ENCODE measurements at regions not wholly inside any gene's neighbourhood (a gene's known extent, or its start where the extent isn't known, plus 50 kb on each side); places are given as distances from the start of the nearest gene placed in this dataset.
"Not testable (repeated sequence)": the region's sequence is repeated elsewhere in the genome, so short reads cannot be mapped to it uniquely, and the experiment has no call there.

DNA sequence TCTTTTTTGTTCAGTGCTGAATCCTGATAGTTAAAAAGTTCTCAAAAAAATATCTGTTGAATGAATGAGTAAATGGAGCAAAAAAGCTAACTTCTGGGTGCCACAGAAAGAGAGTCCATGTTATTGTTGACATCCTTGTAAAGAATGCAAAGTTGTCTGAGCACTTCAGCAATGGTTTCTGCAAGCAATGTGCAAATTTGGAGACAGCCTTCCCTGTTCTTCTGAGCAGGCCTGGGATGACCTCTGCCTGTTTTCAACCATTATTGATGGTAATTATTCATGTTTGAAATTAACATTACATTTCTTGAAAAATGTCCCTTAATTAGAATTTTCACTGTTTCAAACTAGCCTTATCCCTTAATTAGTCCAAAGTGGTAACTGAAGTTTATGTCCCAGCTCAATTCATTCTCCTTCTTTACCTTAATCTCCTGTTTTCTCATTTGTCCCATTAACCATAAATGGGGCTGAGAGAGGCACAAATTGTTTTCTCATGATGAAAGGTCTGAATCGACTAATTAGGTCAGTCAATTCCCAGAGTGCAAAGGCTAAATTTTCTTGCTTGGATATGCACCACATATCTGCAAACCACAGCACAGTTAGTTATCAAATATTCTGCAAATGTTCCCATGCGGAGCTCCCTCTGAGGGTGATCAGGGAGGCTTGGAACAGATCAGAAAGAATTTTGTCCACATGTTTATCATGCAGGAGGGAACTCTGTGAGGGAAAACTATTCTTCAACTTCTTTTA, 139.4 kb upstream of the KRR1 start:
- DNase-seq, result no peak

DNA sequence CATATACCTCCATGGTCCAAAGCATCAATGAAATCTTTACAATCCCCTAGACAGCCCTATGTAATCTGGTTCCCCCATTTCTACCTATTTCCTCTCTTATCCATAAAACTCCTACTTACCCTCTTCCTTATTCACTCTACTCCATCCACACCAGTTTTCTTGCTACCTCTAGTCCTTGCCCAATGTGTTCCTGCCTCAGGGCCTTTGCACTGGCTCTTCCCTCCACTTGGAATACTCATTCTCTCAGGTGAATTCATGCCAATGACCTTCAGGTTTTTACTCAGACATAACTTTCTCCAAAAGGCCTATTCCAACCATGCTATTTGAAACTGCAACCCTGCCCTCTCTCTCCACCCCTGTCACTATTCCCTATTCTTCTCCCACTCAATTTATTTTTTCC, 138.7 kb upstream of the KRR1 start:
- no peak for DNase-seq

DNA sequence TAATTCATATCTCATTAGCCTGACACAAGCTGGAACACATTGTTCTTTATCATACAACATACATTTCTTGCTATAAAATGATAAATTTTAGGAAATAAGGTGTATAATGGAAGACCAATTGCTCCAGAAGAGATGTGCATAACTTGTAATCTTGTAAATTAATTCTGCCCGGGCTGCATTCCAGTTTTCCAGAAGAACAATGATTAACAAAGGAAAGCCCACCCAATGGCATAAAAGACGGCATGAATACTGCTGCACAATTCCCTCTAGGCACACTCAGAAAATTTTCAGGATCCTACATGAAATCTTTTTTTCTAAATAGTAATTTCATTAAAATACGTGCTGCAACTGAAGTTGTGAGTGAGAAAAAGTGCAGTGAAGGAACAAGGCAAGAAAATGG, 137.4 kb upstream of the KRR1 start:
- no peak for DNase-seq

DNA sequence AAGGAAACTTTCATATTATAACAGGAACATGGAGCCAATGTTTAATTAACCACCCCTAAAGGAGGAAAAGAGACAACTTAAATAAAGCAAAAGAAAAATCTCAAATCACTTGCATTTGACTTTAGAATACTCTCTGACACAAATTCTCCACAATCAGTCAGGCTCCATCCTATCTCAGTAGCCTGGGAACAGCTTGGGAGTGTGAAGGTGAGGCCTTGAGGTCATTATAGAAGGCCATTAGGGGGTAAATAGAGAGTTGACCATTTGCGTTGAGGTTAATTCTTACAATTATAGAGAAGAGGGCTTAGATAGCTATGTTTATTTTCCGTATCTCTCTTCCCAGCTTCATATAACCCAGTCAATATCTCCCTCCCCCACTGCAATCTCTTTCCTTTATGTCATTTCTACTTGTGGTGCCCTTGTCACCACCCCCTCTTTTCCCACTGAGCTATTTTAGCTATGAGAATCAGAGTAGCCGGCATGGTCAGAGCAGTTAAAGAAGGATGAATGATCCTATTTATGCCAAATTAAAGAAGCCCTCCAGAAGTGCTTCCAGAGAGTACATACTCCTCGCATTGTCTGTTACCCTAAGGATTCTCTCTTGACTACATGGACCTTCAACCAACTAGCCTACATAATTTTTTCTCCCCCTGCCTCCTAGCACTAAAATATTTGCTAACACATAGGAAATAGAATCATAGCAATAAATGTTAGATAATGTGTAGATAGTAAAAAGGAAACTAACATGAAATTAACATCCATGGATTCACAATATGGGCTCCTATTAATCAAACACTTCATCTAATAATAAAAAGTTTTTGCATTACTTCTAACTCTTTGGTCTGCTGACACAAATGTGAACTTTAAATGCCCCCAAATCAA, 135.2 kb upstream of the KRR1 start:
- DNase-seq, result no peak

DNA sequence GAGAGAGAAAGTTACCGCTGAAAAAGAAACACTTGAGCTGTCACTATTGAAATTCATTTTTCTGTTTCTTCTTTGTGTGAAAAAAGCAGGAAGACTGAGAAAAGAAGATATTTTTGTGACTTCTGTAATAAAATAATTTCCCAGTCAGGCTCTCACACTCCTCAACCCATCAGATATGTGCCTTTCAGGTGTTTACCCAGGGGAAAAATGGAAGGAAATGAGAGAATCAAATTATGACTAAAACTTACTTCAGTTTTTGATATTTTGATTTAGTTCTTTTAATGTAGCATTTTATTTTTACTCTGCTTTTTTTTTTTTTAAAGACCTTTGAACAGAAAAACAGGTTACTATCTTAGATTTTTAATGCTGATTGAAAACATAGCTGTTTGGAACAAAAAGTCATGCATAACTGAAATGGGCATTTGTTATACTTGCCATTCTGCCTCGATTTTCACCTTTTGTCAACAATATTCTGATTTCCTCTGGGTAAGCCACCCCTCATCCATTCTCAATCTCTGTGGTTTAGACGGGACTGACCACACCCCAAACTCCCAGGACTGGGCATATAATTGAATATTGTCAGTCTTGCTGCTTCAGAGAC, 133.2 kb upstream of the KRR1 start:
- no peak for DNase-seq

DNA sequence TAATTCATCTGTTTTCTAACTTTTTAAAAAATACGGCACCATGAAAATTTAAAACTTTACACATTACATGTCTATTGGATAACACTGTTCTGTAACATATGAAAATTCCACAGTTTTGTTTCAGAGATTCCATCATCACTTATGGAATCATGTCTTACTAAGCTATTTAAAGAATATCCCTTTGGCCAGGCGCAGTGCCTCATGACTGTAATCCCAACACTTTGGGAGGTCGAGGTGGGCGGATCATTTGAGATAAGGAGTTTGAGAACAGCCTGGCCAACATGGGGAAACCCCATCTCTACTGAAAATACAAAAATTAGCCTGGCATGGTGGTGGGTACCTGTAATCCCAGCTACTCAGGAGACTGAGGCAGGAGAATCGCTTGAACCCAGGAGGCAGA, 131.7 kb upstream of the KRR1 start:
- not testable (repeated sequence) for DNase-seq

DNA sequence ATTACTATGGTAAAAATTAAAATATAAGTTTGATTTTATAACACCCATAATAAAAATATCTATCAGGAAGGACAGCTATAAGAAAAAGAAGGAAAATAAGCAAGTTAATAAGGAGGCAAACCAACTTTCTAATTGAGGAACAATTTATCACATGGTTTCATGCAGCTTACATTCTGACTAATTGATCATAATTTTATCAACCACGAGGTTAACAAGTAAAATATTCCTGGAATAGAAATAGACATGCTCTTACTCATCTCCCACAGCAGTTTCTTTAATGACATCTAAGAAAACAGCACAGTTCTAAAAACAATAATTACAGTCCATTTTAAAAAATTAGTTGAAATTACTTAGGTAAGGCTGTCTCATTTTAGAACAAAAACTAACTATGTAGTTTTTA, 130.8 kb upstream of the KRR1 start:
- DNase-seq, result no peak

DNA sequence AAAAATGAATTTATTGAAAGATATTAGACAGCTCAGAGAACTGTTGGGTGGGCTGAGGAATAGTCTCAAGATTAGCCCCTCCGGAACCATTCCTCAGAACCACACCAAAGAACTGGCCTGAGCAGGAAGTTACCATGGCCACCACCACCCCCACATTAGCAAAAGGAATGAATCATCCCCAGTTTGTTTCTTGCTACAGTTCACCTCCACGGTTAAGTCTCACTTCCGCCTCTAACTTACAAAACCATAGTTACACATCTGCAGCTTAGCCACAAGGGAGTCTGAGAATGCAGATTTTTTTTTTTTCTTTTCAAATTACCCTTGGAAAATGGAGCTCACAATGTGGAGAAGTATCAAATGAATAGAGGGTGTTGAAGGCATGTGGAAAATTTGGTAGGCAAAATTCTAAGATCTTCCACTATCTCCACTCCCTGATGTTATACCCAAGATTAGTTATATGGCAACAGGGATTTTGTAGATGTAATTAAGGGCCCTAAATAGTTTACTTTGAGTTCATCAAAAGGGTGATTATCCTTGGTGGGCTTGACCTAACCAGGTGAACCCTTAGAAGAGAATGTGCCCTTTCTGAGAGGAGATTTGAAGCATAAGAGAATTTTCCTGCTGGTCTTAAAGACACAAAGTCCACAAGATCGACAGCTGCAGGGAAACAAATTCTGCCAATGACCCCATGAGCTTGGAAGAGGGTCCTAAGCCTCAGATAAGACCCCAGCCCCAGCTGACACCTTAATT, 129.8 kb upstream of the KRR1 start:
- no peak for DNase-seq

DNA sequence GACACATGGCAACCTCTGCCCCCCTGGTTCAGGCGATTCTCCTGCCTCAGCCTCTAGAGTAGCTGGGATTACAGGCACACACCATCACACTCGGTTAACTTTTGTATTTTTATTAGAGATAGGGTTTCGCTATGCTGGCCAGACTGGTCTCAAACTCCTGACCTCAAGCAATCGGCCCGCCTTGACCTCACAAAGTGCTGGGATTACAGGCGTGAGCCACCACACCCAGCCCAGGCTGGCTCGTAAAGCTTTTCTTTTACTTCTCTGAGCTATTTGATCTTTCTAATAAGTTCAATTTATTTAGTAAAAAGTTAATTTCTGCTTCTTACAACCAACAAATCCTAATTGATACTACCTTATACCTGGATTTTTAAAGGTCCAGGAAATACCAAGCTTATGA, 127.4 kb upstream of the KRR1 start:
- DNase-seq, result no peak

DNA sequence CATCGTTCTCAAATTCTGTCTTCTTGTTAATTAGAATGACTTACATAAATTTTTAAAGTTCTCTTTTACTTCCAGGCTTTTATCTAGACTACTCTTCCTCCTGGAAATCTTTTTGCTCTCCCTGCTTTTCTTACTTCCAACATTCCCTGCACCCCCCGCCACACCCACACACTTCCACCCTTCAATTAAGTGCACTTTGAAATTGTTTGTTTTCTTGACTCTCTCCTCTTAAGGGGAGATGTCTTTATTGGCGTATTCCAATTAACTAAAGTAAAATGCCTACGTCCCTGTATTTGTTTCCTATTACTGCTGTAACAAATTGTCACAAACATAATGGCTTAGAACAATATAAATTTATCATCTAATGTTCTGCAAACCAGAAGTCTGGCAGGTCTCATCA, 125.2 kb upstream of the KRR1 start:
- DNase-seq, result no peak

DNA sequence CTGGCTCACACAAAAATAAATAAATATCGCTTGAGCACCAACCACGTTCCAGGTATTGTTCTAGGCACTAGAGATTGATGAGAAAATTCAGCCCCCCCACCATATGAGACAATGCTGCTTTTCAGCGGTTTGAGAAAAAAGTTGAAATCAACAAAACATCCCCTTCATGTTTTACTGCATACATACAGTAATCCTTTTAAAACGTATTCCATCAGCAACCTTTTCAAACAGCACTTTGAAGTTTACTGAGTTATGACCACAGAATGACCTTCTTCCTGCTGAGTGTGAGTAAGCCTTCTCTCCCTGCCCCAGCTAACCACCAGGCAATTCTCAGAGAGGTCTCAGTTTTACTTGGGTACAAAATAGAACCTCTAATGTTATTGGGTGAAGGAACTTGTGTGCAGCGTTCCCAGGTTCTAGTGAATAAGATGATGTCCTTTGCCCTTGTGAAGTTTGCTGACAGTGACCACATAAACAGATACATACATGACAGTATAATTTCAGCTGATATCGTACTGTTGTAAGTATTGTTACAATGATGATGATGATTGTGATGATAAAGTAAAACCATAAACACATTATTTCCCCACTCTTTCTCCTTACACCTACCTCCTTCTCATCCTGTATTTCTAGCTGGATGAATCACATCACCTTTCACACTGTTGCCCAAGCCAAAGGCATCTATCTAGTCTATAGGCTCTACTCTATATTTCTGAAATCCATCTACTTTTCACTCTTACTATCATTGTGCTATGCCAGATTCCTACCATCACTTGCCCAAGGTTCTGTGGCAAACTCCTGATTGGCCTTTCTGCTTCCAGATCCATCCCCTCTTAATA, 124.4 kb upstream of the KRR1 start:
- no peak for DNase-seq

DNA sequence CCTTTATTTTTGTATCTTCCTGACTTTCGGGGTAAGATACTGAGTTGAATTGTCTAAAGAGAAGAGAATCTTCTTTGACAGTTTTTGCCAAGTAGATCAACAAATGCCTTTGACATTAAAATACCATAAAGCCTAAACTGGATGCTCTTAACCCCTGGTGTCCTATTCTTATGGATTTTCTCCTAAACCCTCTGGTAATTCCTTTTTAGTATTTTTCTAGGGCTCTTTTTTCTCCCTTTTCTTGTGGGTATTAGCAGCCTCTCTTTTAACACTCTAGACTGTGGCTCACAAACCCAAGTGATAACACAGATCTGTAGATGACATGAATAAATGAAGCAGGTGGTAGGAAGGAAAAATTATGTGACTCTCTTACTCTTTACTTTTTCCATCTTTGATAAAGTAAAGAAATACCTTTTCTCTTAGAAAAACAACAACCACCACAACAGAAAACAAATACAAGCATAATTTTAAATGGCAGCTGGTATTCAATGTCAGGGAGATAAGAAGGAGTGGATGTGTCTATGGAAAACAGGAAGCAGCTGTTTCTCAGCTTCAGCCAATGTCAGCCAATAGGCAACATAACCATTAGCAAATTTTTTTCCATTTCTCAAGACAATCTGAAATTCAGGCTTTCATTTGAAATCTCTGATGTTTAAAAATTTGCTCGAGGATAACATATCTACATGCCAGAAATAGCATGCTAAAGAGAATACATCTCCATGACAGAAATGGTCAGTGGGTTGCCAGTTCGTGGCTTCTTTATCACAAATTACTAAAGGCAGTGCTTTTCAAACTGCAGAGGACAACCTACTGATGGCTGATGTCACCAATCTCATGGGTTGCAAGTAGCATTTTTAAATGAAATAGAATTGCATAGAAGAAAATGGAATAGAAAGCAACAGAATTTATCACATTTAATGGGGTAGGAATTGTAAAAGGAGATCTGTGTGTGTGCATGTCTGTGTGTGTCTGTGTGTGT, 123.1 kb upstream of the KRR1 start:
- no peak for DNase-seq

DNA sequence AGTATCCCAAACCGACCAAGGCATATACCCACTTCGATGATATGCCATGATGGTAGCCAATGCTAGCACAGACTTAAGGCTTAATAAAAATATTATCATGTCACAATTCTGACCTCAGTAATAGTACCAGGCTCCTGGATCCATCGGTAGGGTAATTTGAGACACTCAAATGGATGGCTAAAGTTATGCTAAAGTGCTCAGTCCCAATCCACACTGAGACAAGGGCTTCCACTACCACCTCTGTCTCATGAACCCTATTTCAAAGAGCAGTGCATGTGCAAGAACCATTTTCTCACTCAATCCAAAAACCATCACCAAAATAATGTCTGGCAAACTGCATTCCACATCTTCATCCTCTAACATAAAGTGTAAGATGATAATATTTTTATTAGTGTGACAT, 122.4 kb upstream of the KRR1 start:
- no peak for DNase-seq

DNA sequence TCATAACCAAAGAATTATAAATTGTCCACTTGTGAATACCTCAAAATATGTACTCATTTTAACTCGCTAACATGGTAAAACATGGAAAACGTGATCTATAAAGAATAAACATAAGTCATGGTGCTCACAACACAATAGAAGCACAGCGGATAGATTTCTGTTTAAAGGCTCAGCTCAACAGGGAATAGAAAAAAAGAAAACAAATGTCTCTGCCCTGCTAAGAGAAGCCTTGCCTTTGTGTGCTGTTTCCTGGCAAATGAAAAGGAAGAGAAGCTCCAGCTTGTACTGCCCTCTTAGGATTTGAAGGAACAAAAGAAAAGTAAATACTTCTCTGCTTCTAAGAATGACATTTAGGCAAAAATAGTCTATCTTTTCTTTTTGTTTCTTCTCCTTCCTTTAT, 121.0 kb upstream of the KRR1 start:
- DNase-seq, result no peak

DNA sequence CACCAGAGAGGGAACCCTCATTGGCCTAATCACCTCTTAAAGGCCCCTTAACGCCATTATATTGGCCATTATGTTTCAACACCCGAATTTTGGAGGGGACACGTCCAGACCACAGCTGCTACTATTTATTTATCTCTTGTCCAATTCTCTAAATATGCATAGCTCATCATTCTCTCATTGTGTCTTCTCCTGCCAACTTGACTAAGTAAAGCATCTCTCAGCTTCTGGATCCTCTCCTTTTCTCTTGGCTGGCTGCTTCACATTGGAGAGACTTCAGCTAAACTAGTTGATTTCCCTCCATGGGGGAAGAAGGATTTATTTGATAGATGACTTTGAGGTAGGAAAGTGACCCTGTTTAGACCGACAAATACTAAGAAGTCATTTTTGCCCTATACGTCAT, 120.4 kb upstream of the KRR1 start:
- DNase-seq, result no peak

DNA sequence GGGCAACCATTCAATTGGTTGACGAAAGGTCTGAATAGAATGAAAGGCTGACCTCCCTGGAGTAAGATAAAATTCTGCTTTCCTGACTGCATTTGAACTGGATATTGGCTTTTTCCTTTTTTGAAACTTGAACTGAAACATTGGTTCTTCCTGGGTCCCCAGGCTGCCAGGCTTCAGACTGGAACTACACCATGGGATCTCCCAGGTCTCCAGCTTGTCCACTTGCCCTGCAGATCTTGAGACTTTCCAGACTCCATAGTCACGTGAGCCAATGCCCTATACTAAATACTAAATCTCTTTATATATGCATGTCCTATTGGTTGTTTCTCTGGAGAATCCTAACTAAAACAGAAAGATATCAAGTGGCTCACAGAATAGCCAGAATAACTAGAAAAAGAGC, 118.7 kb upstream of the KRR1 start:
- DNase-seq, result no peak

DNA sequence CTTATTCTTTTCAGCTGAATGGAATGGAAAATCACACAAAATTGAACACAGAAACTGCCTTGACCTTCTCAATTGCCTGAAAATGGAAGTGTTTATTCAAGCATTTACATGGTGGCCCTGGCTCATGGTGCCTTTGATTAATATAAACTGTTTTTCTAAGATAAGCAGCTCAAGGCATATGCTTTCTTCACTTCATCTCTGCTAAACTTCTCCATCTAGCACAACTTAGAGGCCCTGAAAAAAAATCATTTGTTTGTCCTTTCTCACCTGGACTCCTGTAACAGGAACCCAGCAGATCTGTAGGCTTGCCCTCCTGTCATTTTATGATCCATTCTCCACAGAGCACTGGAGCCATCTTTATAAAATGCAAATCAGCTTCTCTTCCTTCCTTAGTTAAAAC, 117.5 kb upstream of the KRR1 start:
- no peak for DNase-seq

DNA sequence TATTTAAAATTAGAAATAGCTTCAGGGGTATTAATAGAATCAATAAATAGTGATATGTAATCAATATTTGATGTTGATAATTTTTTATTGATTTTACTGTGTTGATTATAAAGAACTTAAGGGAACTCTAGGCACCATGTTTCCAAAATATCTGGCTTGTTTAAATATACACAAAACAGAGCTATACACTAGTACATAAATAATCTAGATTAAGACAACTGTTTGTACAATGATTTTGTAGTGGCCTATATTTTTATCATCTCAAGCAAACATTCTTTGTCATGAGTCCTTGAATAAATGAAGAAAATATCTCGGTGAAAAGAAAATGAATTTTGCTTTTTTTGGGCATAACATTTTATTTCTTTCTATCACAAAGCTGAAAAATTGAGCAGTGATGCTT, 117.1 kb upstream of the KRR1 start:
- DNase-seq, result no peak

DNA sequence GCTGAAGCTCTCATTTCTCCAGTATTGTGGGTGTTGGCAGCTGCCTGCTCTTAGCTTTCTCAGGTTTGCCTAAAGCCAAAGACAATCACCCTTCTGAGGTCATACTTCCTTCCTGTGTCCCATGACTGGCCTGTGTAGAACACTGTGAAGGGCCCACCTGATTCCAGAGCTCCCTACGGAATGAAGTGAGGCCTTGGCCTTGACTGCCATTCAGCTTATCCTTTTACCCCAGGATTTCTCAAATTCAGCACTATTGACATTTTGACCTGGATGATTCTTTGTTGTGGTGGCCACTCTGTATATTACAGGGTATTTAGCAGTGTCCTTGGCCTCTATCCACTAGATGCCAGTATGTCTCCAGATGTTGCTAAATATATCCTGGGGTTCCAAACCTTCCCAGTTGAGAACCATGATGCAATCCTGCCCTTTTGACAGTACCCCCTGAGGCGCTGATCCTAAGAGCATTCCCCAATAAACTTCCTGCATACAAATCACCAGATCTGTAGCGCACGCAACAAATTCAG, 112.3 kb upstream of the KRR1 start:
- DNase-seq, result no peak

DNA sequence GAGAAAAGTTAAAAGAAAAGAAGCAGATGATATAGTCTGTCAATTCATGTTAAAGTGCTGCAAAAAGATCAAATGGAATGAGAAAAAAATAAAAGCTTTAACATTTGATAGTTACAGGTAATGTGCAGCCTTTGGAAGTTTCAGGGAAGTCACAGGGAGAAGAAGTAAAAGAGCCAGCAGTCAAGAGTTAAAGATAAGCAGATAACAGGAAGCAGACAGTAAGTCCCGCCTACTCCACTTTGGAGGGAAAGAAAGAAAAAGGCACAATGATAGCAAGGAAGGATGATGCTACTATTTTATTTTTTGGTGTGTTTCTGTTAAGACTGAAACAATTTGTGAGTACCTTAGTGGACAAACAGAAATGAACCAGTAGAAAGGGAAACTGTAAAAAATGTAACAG, 111.1 kb upstream of the KRR1 start:
- DNase-seq, result no peak

Data from hypothalamus (tissue), 51 donors.